HCT116 (cell line): ENCODE measurements at regions not wholly inside any gene's neighbourhood (a gene's known extent, or its start where the extent isn't known, plus 50 kb on each side); places are given as distances from the start of the nearest gene placed in this dataset.

ENCODE experiments used
- ATAC-seq: fragments of 200-7000 bp; cut with Tn5 transposase; 2 replicates; pipeline ENCODE4 v1.9.1; 2020; ENCODE audit warnings: mild to moderate bottlenecking, moderate library complexity
- BruUV-seq: library from RNA; stranded (reverse); fragments of 400-500 nt; replicated peaks from 2 replicates; lab custom pipeline; 2021; lab: Mats Ljungman, UMichigan
- CTCF ChIA-PET: fragments of 300-600 bp; sonication (Branson Sonifier 250); formaldehyde crosslinking; loops from one replicate; lab custom pipeline; 2021; ENCODE audit warnings: antibody characterized with exemption; lab: Charles Lee
- POLR2A ChIA-PET: fragments of 300-600, 350-600 bp; sonication (Branson Sonifier 250); formaldehyde crosslinking; loops from one replicate; lab custom pipeline; 2021; ENCODE audit warnings: antibody characterized with exemption; lab: Charles Lee
- RAD21 ChIA-PET, 2 experiments: fragments of 300-600 bp; sonication (Branson Sonifier 250); formaldehyde crosslinking; loops; one replicate each; lab custom pipeline; 2023; ENCODE audit warnings: low total read pairs in 2 of 2; ENCODE audit not compliant: uncharacterized antibody in 2 of 2, unreplicated experiment in 2 of 2, low non-redundant PET in 1 of 2; lab: Charles Lee
- DNase-seq: peaks from one replicate; pipeline ENCODE4 v3.0.0-alpha.2; 2010; ENCODE audit warnings: low read depth, low spot score
- H2AFZ ChIP-seq: fragments of 200-600 bp; shearing (Covaris generic), sonication (generic); 2 replicates; pipeline ENCODE4 v1.6.1; 2017; ENCODE audit warnings: low read depth, mixed run types, mixed read lengths, antibody characterized with exemption, low read length; ENCODE audit not compliant: poor library complexity, severe bottlenecking
- H3K27ac ChIP-seq: 2 replicates; pipeline ENCODE4 v1.5.1; 2012; ENCODE audit warnings: low read depth, low read length
- H3K27me3 ChIP-seq: fragments of 200-600 bp; sonication (generic); 2 replicates; pipeline ENCODE4 v1.6.1; 2016; ENCODE audit warnings: mixed run types, low read length, mixed read lengths; ENCODE audit not compliant: insufficient read depth
- H3K36me3 ChIP-seq, 2 experiments: fragments of 200-500 bp in 1 of 2; fragments of 200-600 bp in 1 of 2; sonication (Bioruptor generic) in 1 of 2; sonication (generic) in 1 of 2; 2 replicates each; pipeline versions ENCODE4 v1.5.1 to v1.6.1; 2014 to 2016; ENCODE audit warnings: low read length in 2 of 2, inconsistent platforms in 1 of 2, mixed read lengths in 1 of 2, mixed run types in 1 of 2; ENCODE audit not compliant: insufficient read depth in 2 of 2, control insufficient read depth in 1 of 2
- H3K4me1 ChIP-seq, 2 experiments: fragments of 200-600 bp in 1 of 2; sonication (generic) in 1 of 2; 2 replicates each; pipeline versions ENCODE4 v1.5.1 to v1.6.1; 2012 to 2017; ENCODE audit warnings: low read length in 2 of 2, inconsistent platforms in 1 of 2, mild to moderate bottlenecking in 1 of 2, mixed read lengths in 1 of 2, mixed run types in 1 of 2, moderate library complexity in 1 of 2; ENCODE audit not compliant: insufficient read depth in 2 of 2, control insufficient read depth in 1 of 2
- H3K4me2 ChIP-seq: fragments of 200-600 bp; sonication (generic); 2 replicates; pipeline ENCODE4 v1.6.1; 2017; ENCODE audit warnings: mixed run types, low read length, mixed read lengths
- H3K4me3 ChIP-seq, 2 experiments: fragments of 200-600 bp in 1 of 2; sonication (generic) in 1 of 2; replicated peaks in 1 of 2; 2 replicates each; pipeline ENCODE4 v1.5.1; 2011 to 2016; ENCODE audit warnings: low read length in 2 of 2, control low read depth in 1 of 2, low read depth in 1 of 2, mild to moderate bottlenecking in 1 of 2, mixed read lengths in 1 of 2, mixed run types in 1 of 2
- H3K79me2 ChIP-seq: fragments of 200-600 bp; sonication (generic); 2 replicates; pipeline ENCODE4 v1.6.1; 2017; ENCODE audit warnings: mild to moderate bottlenecking, mixed run types, low read length, moderate library complexity, mixed read lengths; ENCODE audit not compliant: insufficient read depth
- H3K9ac ChIP-seq: fragments of 200-600 bp; sonication (generic); 2 replicates; pipeline ENCODE4 v1.6.1; 2016; ENCODE audit warnings: low read length, mixed read lengths
- H3K9me2 ChIP-seq: fragments of 200-600 bp; sonication (generic), shearing (Covaris generic); 2 replicates; pipeline ENCODE4 v1.6.1; 2017; ENCODE audit warnings: mixed run types, mild to moderate bottlenecking, moderate library complexity; ENCODE audit not compliant: insufficient read depth
- H3K9me3 ChIP-seq, 2 experiments: fragments of 200-500 bp in 1 of 2; fragments of 200-600 bp in 1 of 2; sonication (Bioruptor generic) in 1 of 2; sonication (generic) in 1 of 2; 2 replicates each; pipeline ENCODE4 v1.6.1; 2014 to 2017; ENCODE audit warnings: low read length in 2 of 2, mixed read lengths in 2 of 2, inconsistent platforms in 1 of 2, low read depth in 1 of 2, mild to moderate bottlenecking in 1 of 2, mixed run types in 1 of 2, moderate library complexity in 1 of 2; ENCODE audit not compliant: control insufficient read depth in 1 of 2, insufficient read depth in 1 of 2
- H4K20me1 ChIP-seq: fragments of 200-600 bp; sonication (generic), shearing (Covaris generic); 2 replicates; pipeline ENCODE4 v1.6.1; 2017; ENCODE audit warnings: mixed run types, mild to moderate bottlenecking, moderate library complexity; ENCODE audit not compliant: insufficient read depth
- CBX3 ChIP-seq: IDR thresholded peaks from 2 replicates; pipeline ENCODE4 v1.6.1; 2012; ENCODE audit warnings: low read depth
- CEBPB ChIP-seq: IDR thresholded peaks from 2 replicates; pipeline ENCODE4 v1.6.1; 2012; ENCODE audit warnings: low read depth
- ELF1 ChIP-seq: IDR thresholded peaks from 2 replicates; pipeline ENCODE4 v1.6.1; 2012; ENCODE audit warnings: low read depth, borderline replicate concordance
- EZH2 ChIP-seq: fragments of 200-600 bp; sonication (generic); IDR thresholded peaks from 2 replicates; pipeline ENCODE4 v1.6.1; 2017; ENCODE audit warnings: antibody characterized with exemption, mixed run types
- JUND ChIP-seq: IDR thresholded peaks from 2 replicates; pipeline ENCODE4 v1.6.1; 2012
- MAX ChIP-seq: IDR thresholded peaks from 2 replicates; pipeline ENCODE4 v1.6.1; 2012
- POLR2AphosphoS5 ChIP-seq: IDR thresholded peaks from 2 replicates; pipeline ENCODE4 v1.6.1; 2011; ENCODE audit warnings: mild to moderate bottlenecking, low read depth, low read length, moderate library complexity
- RAD21 ChIP-seq: IDR thresholded peaks from 2 replicates; pipeline ENCODE4 v1.6.1; 2012; ENCODE audit warnings: low read depth, mild to moderate bottlenecking
- SIN3A ChIP-seq: IDR thresholded peaks from 2 replicates; pipeline ENCODE4 v1.6.1; 2012; ENCODE audit warnings: low read depth
- SRF ChIP-seq: IDR thresholded peaks from 2 replicates; pipeline ENCODE4 v1.6.1; 2012; ENCODE audit warnings: low read depth
- YY1 ChIP-seq: IDR thresholded peaks from 2 replicates; pipeline ENCODE4 v1.6.1; 2011; ENCODE audit warnings: low read length, low read depth, moderate library complexity, mild to moderate bottlenecking; ENCODE audit not compliant: insufficient replicate concordance; ENCODE audit errors: extremely low read depth
- intact Hi-C: fragments of 100-400 bp; cut with micrococcal nuclease; formaldehyde crosslinking; loops from 2 replicates; pipeline ENCODE4 v1.10.0; 2022
- TF ChIP-seq, protein P1 (sequence below): IDR thresholded peaks from 2 replicates; pipeline ENCODE4 v1.6.1; 2011; ENCODE audit warnings: mild to moderate bottlenecking, low read length, moderate library complexity; ENCODE audit not compliant: insufficient replicate concordance; ENCODE audit errors: extremely low read depth

DNA sequence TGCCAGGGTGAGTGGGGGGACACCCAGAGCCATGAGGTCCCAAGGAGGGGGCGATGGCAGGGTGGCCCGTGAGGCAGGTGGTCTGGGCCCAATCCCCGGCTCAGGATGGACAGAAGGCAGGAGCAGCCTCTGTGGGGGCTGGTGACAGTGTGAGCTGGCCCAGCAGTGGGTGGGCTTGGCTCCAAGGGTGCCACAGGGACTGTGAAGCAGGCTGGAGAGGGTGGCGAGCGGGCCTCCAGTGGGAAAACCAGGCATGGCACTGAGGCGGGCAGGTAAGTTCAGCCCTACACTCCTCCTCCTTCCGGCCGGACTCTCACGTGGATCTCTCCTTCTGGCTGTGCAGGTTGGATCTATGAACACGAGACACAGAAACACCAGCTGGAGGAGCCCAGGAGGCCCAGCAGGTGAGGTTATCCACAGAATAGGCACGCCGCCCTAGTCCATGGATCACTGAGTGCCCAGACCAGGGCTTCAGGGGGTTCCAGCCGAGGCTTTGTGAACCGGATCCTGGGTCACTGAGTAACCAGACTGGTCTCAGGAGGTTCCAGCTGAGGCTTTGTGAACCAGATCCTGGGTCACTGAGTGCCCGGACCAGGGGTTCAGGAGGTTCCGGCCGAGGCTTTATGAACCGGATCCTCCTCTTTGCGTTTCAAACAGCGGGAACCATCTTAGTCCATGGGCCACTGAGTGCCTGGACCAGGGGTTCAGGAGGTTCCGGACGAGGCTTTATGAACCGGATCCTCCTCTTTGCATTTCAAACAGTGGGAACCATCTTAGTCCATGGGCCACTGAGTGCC, 76.4 kb upstream of the BHLHE23 start:
- Histone ChIP-seq H3K36me3 (no peaks in the 10 kb centered on the region), H3K9ac (no peak overlapping the region), H3K9me3 (no peaks in the 10 kb centered on the region), H3K4me2 (no peak overlapping the region), H3K27ac (no peak overlapping the region), H3K79me2 (no peaks in the 10 kb centered on the region), H2AFZ (no peak overlapping the region), H3K9me2 (no peaks in the 10 kb centered on the region), H4K20me1 (no peaks in the 10 kb centered on the region), H3K27me3 (no peaks in the 10 kb centered on the region; the same call in 1 of the 2 replicates), H3K4me1 (no peaks in the 10 kb centered on the region), H3K4me3 (no peak overlapping the region)
- TF ChIP-seq POLR2AphosphoS5 (no peak), CBX3 (no peak), CEBPB (no peak), MAX (no peak), SRF (no peak), JUND (no peak), SIN3A (no peak), RAD21 (no peak), ELF1 (no peak), YY1 (no peak), EZH2 (no peak)
- TF ChIP-seq, protein P1, sequence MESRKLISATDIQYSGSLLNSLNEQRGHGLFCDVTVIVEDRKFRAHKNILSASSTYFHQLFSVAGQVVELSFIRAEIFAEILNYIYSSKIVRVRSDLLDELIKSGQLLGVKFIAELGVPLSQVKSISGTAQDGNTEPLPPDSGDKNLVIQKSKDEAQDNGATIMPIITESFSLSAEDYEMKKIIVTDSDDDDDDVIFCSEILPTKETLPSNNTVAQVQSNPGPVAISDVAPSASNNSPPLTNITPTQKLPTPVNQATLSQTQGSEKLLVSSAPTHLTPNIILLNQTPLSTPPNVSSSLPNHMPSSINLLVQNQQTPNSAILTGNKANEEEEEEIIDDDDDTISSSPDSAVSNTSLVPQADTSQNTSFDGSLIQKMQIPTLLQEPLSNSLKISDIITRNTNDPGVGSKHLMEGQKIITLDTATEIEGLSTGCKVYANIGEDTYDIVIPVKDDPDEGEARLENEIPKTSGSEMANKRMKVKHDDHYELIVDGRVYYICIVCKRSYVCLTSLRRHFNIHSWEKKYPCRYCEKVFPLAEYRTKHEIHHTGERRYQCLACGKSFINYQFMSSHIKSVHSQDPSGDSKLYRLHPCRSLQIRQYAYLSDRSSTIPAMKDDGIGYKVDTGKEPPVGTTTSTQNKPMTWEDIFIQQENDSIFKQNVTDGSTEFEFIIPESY = no peak
- DNase-seq (no peak), ATAC-seq (no peak)
- no TSS peak for BruUV-seq
- intact Hi-C loops = no loop called here
- RAD21 ChIA-PET = no interaction called here
- POLR2A ChIA-PET = no interaction called here
- CTCF ChIA-PET = no interaction called here
